Osteocyte (in vitro differentiated cells): ENCODE measurements at regions not wholly inside any gene's neighbourhood (a gene's known extent, or its start where the extent isn't known, plus 50 kb on each side); places are given as distances from the start of the nearest gene placed in this dataset.
"Not testable (repeated sequence)": the region's sequence is repeated elsewhere in the genome, so short reads cannot be mapped to it uniquely, and the experiment has no call there.

Experiments
- DNase-seq: peaks from one replicate; pipeline ENCODE4 v3.0.0; 2021; ENCODE audit warnings: mixed read lengths; ENCODE audit not compliant: unreplicated experiment; ENCODE audit errors: extremely low spot score
- H3K27ac Mint-ChIP-seq: one replicate; pipeline ENCODE4 v1.8.0; 2021; ENCODE audit warnings: mild to moderate bottlenecking, mixed read lengths; ENCODE audit not compliant: unreplicated experiment
- H3K27me3 Mint-ChIP-seq: one replicate; pipeline ENCODE4 v1.8.0; 2021; ENCODE audit warnings: mixed read lengths; ENCODE audit not compliant: unreplicated experiment
- H3K36me3 Mint-ChIP-seq: one replicate; pipeline ENCODE4 v1.8.0; 2021; ENCODE audit warnings: mixed read lengths; ENCODE audit not compliant: unreplicated experiment
- H3K4me1 Mint-ChIP-seq: one replicate; pipeline ENCODE4 v1.8.0; 2021; ENCODE audit warnings: mixed read lengths; ENCODE audit not compliant: unreplicated experiment
- H3K4me3 Mint-ChIP-seq: one replicate; pipeline ENCODE4 v1.8.0; 2021; ENCODE audit warnings: mild to moderate bottlenecking, moderate library complexity, mixed read lengths; ENCODE audit not compliant: unreplicated experiment
- H3K9me3 Mint-ChIP-seq: one replicate; pipeline ENCODE4 v1.8.0; 2021; ENCODE audit warnings: mixed read lengths; ENCODE audit not compliant: unreplicated experiment
- TF ChIP-seq, protein P1 (sequence below): fragments of 200-600 bp; sonication (generic); IDR thresholded peaks from 2 replicates; pipeline ENCODE4 v1.5.0; 2021; ENCODE audit warnings: antibody characterized with exemption, mild to moderate bottlenecking, moderate library complexity

DNA sequence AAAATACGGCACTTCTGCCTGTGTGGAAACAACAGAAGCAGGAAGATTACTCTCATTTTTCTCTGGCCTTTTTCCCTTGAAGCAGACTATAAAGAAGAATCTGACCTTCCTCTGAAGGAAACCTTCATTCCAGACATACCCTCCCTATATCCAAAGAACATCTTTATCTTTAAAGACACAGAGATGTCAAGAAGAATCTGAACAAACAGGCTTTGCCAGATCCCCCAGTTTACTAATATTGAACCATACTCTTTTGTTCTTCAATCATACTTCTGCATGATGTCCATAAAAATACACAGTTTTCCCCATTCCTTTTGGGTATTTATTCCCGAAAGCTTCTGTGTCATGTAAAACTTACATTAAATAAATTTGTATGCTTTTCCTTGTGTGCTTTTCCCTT, 225.8 kb downstream of the MAT2B start:
- TF ChIP-seq, protein P1, sequence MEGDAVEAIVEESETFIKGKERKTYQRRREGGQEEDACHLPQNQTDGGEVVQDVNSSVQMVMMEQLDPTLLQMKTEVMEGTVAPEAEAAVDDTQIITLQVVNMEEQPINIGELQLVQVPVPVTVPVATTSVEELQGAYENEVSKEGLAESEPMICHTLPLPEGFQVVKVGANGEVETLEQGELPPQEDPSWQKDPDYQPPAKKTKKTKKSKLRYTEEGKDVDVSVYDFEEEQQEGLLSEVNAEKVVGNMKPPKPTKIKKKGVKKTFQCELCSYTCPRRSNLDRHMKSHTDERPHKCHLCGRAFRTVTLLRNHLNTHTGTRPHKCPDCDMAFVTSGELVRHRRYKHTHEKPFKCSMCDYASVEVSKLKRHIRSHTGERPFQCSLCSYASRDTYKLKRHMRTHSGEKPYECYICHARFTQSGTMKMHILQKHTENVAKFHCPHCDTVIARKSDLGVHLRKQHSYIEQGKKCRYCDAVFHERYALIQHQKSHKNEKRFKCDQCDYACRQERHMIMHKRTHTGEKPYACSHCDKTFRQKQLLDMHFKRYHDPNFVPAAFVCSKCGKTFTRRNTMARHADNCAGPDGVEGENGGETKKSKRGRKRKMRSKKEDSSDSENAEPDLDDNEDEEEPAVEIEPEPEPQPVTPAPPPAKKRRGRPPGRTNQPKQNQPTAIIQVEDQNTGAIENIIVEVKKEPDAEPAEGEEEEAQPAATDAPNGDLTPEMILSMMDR = no peak
- Mint-ChIP-seq H3K4me1 (no peaks in the 10 kb centered on the region), H3K27me3 (no peaks in the 10 kb centered on the region), H3K4me3 (no peak overlapping the region), H3K36me3 (no peaks in the 10 kb centered on the region), H3K27ac (no peak overlapping the region), H3K9me3 (no peaks in the 10 kb centered on the region)
- no peak for DNase-seq

DNA sequence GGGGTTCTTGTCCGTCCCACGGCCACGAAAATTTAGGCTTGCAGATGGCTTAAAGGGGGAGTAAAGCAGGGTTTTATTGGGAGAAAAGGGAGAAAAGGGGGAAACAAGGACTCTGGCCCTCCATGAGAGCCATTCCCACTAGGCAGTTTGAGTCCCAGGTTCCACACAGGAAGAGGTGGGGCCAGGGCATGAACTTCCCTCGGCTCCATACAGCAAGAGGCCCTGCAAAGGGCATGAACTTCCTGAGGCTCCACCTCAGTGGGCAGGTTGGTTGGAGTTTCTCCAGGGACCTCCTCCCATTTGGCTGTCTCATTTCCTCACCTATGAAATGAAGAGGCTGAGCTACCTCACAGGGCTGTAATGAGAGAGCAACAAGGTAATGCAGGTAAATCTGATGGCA, 229.7 kb downstream of the MAT2B start:
- Mint-ChIP-seq H3K27me3 (peaks cover 2% of the 10 kb centered on the region), H3K9me3 (no peaks in the 10 kb centered on the region), H3K36me3 (no peaks in the 10 kb centered on the region), H3K4me3 (no peak overlapping the region), H3K4me1 (no peaks in the 10 kb centered on the region), H3K27ac (no peak overlapping the region)
- TF ChIP-seq, protein P1 = no peak
- no peak for DNase-seq

DNA sequence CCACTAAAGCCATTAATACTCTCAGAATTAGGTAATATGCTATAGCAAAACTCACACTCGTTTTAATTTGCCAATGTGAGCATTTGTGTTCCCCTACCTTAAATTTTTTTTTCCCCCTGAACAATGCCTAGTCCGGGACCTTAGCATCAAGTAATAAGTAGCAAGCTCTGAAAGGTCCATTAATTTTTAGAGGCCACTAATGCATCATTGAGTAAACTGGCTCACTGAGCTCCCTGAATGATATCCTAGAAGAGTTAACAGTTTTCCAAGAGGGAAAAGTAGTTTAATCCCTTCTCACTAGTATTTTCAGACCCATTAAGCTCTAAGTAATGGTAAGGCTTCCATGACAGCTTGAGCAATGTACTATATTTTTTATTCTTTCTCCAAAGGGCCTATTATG, 242.2 kb downstream of the MAT2B start:
- TF ChIP-seq, protein P1 = no peak
- Mint-ChIP-seq H3K9me3 (peaks cover 3% of the 10 kb centered on the region), H3K27me3 (no peaks in the 10 kb centered on the region), H3K27ac (no peak overlapping the region), H3K36me3 (no peaks in the 10 kb centered on the region), H3K4me1 (no peaks in the 10 kb centered on the region), H3K4me3 (no peak overlapping the region)
- DNase-seq = no peak

DNA sequence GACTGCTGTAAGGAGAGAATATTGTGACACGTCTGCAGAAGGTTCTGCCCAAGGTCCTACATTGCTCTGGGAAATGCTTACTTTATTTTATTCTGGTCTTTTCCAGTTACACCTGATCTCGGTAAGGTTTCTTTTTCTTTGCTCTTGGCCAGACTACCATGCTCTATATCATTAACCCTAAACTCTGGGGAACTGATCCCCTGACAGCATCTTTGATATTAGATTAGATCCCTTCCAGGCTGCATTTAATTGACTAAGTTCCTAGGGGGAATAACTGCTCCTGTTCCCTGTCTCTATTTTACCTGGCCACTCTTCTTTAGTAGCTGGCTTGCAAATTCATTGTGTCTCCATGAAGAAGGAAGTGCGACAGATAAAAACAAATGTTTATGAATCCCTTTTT, 243.5 kb downstream of the MAT2B start:
- Mint-ChIP-seq H3K27ac (no peak overlapping the region), H3K4me1 (no peaks in the 10 kb centered on the region), H3K27me3 (no peaks in the 10 kb centered on the region), H3K9me3 (peaks cover 3% of the 10 kb centered on the region), H3K36me3 (no peaks in the 10 kb centered on the region), H3K4me3 (no peak overlapping the region)
- no peak for DNase-seq
- TF ChIP-seq, protein P1 = no peak

DNA sequence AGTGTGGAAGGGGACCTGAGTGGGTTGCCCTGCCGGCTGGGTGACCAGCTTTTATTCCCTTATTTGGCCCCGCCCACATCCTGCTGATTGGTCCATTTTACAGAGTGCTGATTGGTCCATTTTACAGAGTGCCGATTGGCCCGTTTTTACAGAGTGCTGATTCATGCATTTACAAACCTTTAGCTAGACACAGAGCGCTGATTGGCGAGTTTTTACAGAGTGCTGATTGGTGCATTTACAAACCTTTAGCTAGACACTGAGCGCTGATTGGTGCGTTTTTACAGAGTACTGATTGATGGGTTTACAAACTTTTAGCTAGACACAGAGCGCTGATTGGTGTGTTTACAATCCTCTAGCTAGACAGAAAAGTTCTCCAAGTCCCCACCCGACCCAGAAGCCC, 245.0 kb downstream of the MAT2B start:
- H3K9me3 Mint-ChIP-seq, H3K4me1 Mint-ChIP-seq, H3K4me3 Mint-ChIP-seq, H3K27ac Mint-ChIP-seq, DNase-seq, H3K36me3 Mint-ChIP-seq, H3K27me3 Mint-ChIP-seq: not testable (repeated sequence)

DNA sequence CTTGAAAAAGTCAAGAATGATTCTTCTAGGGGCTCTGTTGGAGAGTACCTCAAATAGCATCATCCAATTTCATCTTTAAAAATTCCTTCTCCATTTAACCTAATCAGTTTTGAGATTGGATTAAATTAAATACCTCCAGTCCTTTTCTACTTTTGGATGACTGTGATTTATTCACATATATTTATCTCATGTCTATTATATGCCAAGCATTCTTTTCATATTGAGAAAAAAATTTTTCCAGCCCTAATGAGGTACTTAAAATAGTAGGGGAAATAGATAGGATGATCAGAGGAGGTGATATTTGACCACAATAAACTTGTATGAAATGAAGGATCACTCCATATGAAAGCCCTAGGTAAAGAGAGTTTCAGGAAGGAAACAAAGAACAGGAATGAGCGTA, 250.1 kb downstream of the MAT2B start:
- no peaks in the 10 kb centered on the region for H3K9me3 Mint-ChIP-seq
- TF ChIP-seq, protein P1 = no peak
- H3K36me3 Mint-ChIP-seq = no peaks in the 10 kb centered on the region
- no peaks in the 10 kb centered on the region for H3K4me1 Mint-ChIP-seq
- no peak overlapping the region for H3K4me3 Mint-ChIP-seq
- H3K27me3 Mint-ChIP-seq = no peaks in the 10 kb centered on the region
- H3K27ac Mint-ChIP-seq = no peak overlapping the region
- DNase-seq = no peak
